ENCODE measurements at regions not wholly inside any gene's neighbourhood (a gene's known extent, or its start where the extent isn't known, plus 50 kb on each side); places are given as distances from the start of the nearest gene placed in this dataset.

DNA sequence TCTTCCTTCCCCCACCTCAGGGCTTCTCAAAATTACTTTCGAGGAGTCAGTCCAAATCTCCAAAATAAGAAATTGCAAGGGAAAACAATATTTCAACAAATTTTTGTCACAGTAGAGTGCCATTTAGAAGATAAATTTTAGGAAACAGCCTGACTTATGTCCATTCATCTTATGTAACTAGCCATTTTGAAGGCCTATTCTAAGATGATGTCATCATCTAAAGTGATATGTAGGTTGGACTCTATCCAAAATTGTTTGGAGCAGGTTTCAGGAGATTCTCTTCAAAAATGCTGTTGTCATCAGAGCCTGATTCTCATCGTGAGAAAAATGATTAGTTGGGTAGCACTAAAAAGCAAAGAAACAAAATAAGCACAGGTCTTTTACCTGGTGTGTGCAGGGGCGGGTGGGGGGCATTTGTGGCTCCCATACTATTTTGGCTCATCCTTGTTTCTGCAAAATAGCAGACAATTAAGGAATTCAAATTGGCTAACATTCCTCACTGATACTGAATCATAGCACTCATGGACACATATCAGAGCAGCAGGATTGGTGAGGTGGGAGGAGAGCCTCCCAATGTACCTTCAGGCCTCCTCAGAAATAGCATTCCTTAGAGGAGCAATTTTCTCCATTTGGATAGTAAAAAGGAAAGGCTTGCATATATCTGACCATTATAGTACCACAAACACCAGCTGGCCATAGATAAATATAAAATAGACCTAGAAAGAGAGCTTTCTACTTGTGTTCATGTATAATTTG is 360.9 kb upstream of the NAV3 start:
- TF ChIP-seq HMGXB4 (CRISPR knock-in tag; IDR thresholded peaks at IDR 0.05) = no peak
- TF ChIP-seq MCM2 (IDR thresholded peaks at IDR 0.05; ENCODE audit: low read depth) = no peak
- TF ChIP-seq CHD2 (IDR thresholded peaks at IDR 0.05; ENCODE audit: low read depth, low read length) = no peak
- TF ChIP-seq, protein P1, sequence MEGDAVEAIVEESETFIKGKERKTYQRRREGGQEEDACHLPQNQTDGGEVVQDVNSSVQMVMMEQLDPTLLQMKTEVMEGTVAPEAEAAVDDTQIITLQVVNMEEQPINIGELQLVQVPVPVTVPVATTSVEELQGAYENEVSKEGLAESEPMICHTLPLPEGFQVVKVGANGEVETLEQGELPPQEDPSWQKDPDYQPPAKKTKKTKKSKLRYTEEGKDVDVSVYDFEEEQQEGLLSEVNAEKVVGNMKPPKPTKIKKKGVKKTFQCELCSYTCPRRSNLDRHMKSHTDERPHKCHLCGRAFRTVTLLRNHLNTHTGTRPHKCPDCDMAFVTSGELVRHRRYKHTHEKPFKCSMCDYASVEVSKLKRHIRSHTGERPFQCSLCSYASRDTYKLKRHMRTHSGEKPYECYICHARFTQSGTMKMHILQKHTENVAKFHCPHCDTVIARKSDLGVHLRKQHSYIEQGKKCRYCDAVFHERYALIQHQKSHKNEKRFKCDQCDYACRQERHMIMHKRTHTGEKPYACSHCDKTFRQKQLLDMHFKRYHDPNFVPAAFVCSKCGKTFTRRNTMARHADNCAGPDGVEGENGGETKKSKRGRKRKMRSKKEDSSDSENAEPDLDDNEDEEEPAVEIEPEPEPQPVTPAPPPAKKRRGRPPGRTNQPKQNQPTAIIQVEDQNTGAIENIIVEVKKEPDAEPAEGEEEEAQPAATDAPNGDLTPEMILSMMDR (IDR thresholded peaks at IDR 0.05 in 2 of 3, conservative IDR thresholded peaks at IDR 0.05 in 1 of 3; ENCODE audit: insufficient read depth in 2 of 3, low read depth in 1 of 3, low read length in 3 of 3) = no peak
- no peak for TF ChIP-seq CREB1 (IDR thresholded peaks at IDR 0.05)
- no peak for TF ChIP-seq CREB1 (CRISPR knock-in tag; IDR thresholded peaks at IDR 0.05)
- TF ChIP-seq, protein P2, sequence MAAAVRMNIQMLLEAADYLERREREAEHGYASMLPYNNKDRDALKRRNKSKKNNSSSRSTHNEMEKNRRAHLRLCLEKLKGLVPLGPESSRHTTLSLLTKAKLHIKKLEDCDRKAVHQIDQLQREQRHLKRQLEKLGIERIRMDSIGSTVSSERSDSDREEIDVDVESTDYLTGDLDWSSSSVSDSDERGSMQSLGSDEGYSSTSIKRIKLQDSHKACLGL (CRISPR knock-in tag; IDR thresholded peaks at IDR 0.05; ENCODE audit: borderline replicate concordance, poor library complexity, severe bottlenecking) = no peak
- no peak for TF ChIP-seq DDX20 (tag; IDR thresholded peaks at IDR 0.05; ENCODE audit: low read depth)
- TF ChIP-seq NKRF (IDR thresholded peaks at IDR 0.05; ENCODE audit: borderline replicate concordance) = no peak
- no peak for TF ChIP-seq MXI1 (IDR thresholded peaks at IDR 0.05; ENCODE audit: low read depth, low read length)
- TF ChIP-seq TGIF2 (CRISPR knock-in tag; IDR thresholded peaks at IDR 0.05) = no peak
